ENCODE measurements at regions not wholly inside any gene's neighbourhood (a gene's known extent, or its start where the extent isn't known, plus 50 kb on each side); places are given as distances from the start of the nearest gene placed in this dataset.

DNA sequence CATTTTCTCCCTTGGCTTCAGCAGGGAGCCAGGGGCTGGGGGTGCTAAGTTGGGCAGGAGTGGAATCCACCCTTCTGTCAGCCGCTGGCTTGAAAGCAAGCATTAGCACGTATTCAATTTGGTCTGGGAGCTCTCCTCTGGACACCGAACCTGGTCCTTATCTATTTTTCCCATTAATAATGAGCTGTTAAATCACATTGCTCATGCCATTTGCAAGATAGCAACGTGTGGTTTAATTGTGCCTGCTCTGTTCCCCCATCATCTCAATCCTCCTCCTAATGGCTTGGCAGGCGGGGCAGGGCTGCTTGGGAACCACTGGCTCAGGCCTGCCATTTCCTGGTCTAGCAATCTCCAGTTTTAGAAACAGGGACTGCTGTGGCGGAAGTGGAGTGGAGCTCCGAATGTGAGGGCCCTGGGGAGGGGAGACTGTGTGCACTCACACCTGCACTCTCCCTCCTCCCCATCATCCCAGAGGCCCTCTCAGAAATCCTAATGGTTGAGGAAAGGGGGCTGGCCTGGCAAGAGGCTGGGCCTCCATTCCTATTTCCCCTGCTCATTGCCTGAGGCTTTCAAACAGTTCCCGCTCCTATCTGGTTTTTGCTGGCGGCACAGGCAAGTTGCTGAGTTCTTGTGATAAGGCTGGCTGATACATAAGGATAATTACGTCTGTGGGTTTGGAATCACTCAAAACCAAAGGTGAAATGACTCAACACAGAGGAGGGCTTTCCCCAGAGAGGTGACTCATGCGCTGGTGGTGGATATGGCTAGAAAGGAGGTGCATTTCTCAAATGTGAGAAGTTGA is 201.2 kb upstream of the E2F8 start:
- no peak for TF ChIP-seq CTCF (IDR thresholded peaks at IDR 0.05; ENCODE audit: extremely low read depth, insufficient read depth, missing control alignments)
- in situ Hi-C loops (cut with MboI; ENCODE audit: low pct_unique_long_range_greater_than_20kb, low sequenced_read_pairs, unreplicated experiment) = no loop called here
- peak; percentile 77 for DNase-seq (ENCODE audit: low spot score)

GRCh38 chr11:19441288-19441687 is 200.5 kb upstream of the E2F8 start:
- in situ Hi-C loops (cut with MboI; ENCODE audit: low pct_unique_long_range_greater_than_20kb, low sequenced_read_pairs, unreplicated experiment) = no loop called here
- no peak for TF ChIP-seq CTCF (IDR thresholded peaks at IDR 0.05; ENCODE audit: extremely low read depth, insufficient read depth, missing control alignments)
- DNase-seq (ENCODE audit: low spot score) = no peak

DNA sequence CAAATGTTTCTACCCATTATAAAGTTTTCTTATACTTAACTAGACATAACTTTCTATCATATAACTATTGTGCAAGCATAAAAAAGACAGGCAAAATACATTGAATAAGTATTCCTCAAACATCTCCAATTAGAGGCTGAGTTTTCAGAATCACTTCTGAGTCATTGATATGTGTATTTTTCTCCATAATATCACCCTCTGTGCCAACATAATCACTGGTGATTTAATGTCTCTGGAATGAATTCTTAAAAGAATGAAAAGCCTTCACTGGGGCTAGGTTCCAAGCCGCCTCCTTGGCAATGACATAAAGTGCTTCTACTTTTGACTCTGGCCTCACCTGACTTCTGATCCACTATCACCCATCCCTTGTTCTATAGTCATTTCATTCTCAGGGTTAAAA is 197.0 kb upstream of the E2F8 start:
- no peak for DNase-seq (ENCODE audit: low spot score)
- no peak for TF ChIP-seq CTCF (IDR thresholded peaks at IDR 0.05; ENCODE audit: extremely low read depth, insufficient read depth, missing control alignments)
- in situ Hi-C loops (cut with MboI; ENCODE audit: low pct_unique_long_range_greater_than_20kb, low sequenced_read_pairs, unreplicated experiment) = no loop called here

DNA sequence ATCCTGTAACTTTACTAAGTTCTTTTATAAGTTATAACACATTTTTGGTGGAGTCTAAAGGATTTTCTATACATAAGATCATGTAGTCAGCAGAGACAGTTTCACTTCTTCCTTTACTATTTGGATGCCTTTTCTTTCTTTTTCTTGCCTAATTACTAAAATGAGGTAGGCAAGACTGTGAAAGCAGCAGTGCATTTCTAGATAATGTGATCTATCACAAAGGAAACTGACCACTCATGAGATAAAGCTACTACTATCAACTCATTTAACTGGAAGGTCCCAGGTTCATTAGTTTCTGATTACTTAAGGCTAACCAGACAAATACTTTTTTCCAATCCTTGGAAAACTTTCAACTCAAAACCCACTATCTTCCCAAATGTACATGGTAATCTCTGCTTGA is 196.2 kb upstream of the E2F8 start:
- no peak for TF ChIP-seq CTCF (IDR thresholded peaks at IDR 0.05; ENCODE audit: extremely low read depth, insufficient read depth, missing control alignments)
- DNase-seq (ENCODE audit: low spot score) = peak; percentile 32
- in situ Hi-C loops (cut with MboI; ENCODE audit: low pct_unique_long_range_greater_than_20kb, low sequenced_read_pairs, unreplicated experiment) = no loop called here

DNA sequence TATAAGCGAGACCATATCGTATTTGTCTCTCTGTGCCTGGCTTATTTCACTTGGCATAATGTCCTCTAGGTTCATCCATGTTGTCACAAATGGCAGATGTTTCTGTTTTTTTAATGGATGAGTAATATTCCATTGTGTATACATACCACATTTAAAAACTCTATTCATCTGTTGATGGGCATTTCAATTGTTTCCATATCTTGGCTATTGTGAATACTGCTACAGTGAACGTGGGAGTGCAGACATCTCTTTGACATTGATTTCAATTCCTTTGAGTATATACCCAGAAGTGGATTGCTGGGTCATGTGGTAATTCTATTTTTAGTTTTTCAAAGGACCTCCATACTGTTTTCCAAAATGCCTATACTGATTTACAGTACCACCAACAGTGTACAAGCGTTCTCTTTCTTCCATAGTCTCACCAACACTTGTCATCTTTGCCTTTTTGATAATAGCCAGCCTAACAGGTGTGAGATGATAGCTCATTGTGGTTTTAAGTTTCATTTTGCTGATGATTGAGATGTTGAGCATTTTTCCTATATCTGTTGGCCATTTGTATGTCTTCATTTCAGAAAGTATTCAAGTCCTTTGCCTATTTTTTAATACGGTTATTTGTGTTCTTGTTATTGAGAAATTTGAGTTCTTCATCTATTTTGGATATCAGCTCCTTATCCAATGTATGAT is 194.7 kb upstream of the E2F8 start:
- in situ Hi-C loops (cut with MboI; ENCODE audit: low pct_unique_long_range_greater_than_20kb, low sequenced_read_pairs, unreplicated experiment) = no loop called here
- TF ChIP-seq CTCF (IDR thresholded peaks at IDR 0.05; ENCODE audit: extremely low read depth, insufficient read depth, missing control alignments) = no peak
- DNase-seq (ENCODE audit: low spot score) = no peak

DNA sequence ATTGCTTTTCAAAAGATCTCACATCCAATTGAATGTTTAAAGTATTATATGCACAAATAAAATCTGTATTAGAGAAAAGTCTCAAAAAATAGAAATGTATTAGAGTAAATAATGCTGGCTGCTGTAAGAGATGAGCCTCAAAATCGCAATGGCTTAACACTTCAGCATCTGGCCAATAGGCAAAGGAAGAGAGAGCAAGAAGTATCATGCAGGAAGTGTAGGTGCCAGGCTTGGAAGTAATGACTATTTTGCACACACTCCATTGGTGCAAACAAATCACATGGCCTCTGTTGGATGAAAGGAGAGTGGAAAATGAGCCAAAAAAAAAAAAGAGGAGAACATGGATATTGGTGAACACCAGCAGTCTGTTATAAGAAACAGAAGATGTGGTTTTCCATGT is 193.0 kb upstream of the E2F8 start:
- in situ Hi-C loops (cut with MboI; ENCODE audit: low pct_unique_long_range_greater_than_20kb, low sequenced_read_pairs, unreplicated experiment) = no loop called here
- no peak for DNase-seq (ENCODE audit: low spot score)
- no peak for TF ChIP-seq CTCF (IDR thresholded peaks at IDR 0.05; ENCODE audit: extremely low read depth, insufficient read depth, missing control alignments)
